ENCODE measurements at regions not wholly inside any gene's neighbourhood (a gene's known extent, or its start where the extent isn't known, plus 50 kb on each side); places are given as distances from the start of the nearest gene placed in this dataset.

DNA sequence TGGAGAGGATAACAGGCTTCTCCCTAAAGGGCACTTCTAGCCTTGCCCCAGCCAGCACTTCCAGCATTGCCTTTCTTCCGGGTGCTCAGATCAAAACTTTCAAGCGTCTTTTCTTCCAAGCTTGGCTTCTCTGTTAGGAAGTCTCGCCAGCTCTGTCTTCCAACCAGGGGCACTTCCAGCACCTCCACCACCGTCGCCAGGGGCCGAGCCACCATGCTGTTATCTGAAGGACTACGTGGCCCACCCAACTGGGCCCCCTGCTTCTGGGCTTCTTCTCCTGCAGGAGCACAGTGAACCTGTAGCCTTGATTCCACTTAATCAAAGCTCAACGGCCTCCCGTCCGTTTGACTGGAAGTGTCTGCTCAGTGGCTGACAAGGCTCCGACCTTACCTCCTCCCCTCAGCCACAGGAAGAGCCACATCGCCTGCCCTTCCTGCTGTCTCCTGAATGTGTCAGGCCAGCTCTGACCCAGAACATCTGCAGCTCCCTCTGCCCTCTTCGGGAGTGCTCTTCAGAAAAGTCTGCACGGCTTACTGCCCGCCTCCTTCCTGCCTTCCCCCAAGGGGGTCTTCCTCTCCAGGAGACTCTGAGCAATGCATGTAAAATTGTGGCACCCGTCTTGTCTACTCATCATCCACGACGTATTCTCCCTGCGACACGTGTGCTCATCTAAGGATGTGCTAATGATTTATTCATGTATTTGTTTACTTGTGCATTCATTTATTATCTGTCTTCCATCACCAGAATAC is 527.0 kb downstream of the CDH26 start:
- no peak overlapping the region for H3K27ac ChIP-seq (ENCODE audit: low read depth in 1 of 2, low read length in 1 of 2)
- DNase-seq (ENCODE audit: low read depth in 6 of 9, low spot score in 9 of 9) = no peak

DNA sequence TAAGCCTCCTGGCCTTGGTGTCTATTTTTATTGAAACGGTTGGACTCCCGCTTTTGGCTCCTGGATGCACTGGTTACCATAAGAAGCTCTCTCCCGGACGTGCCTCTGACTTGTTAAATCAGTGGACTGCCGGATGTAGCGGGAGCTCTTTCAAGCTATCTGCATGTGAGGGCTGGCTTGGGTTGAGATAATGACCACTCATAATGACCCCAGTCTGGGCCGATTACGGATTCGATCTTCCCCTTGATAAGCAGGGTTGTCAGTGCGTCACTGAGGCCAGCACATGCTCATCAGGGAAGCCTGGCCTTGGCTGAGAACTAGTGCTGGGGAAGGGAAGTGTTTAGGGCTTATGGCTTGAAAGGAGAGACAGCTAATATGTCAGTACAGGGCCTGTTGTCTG is 528.1 kb downstream of the CDH26 start:
- Histone ChIP-seq H3K9me3 (ENCODE audit: control insufficient read depth in 2 of 2, insufficient read depth in 1 of 2, low read length in 1 of 2) (no peaks in the 10 kb centered on the region), H3K36me3 (ENCODE audit: control insufficient read depth in 2 of 2, insufficient read depth in 2 of 2, low read length in 1 of 2) (no peaks in the 10 kb centered on the region), H3K4me3 (ENCODE audit: low read length in 2 of 2) (no peak overlapping the region), H3K27ac (ENCODE audit: low read depth in 1 of 2, low read length in 1 of 2) (no peak overlapping the region), H3K27me3 (ENCODE audit: control insufficient read depth in 2 of 2, insufficient read depth in 1 of 2, low read length in 1 of 2) (no peaks in the 10 kb centered on the region), H3K4me1 (ENCODE audit: control insufficient read depth in 2 of 2, insufficient read depth in 2 of 2, low read length in 2 of 2) (no peaks in the 10 kb centered on the region)
- no peak for DNase-seq (ENCODE audit: low read depth in 6 of 9, low spot score in 9 of 9)
- WGBS = 92% methylated on average over 10 of the region's 10 CpGs

More for the DNA sequence above, 527.0 kb downstream of the CDH26 start:
- Histone ChIP-seq H3K27me3 (ENCODE audit: control insufficient read depth in 2 of 2, insufficient read depth in 1 of 2, low read length in 1 of 2) (no peaks in the 10 kb centered on the region), H3K4me3 (ENCODE audit: low read length in 2 of 2) (no peak overlapping the region), H3K4me1 (ENCODE audit: control insufficient read depth in 2 of 2, insufficient read depth in 2 of 2, low read length in 2 of 2) (no peaks in the 10 kb centered on the region), H3K36me3 (ENCODE audit: control insufficient read depth in 2 of 2, insufficient read depth in 2 of 2, low read length in 1 of 2) (no peaks in the 10 kb centered on the region), H3K9me3 (ENCODE audit: control insufficient read depth in 2 of 2, insufficient read depth in 1 of 2, low read length in 1 of 2) (no peaks in the 10 kb centered on the region)
- WGBS = 66% methylated on average over 20 of the region's 20 CpGs

DNA sequence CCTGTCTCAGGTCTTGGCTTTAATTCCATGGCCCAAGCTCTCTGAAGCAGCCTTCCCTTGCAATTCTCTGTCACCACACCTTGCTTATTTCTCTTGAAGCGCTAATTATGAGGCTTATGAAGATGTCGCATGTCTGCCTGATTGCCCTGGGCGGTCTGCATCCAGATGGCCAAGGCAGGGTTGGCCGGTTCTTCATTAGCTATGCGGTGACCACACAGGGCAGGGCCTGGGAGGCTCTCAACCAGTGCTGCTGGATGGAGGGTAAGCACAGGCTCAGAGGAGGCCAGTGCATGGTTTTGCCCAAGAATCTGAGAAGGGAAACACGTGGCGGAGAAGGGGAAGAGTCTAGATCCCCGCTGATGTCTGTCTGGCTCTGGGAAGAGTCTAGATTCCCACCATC is 528.7 kb downstream of the CDH26 start:
- H3K36me3 ChIP-seq (ENCODE audit: control insufficient read depth in 2 of 2, insufficient read depth in 2 of 2, low read length in 1 of 2) = no peaks in the 10 kb centered on the region
- WGBS = 95% methylated on average over 8 of the region's 8 CpGs
- H3K4me3 ChIP-seq (ENCODE audit: low read length in 2 of 2) = no peak overlapping the region
- H3K4me1 ChIP-seq (ENCODE audit: control insufficient read depth in 2 of 2, insufficient read depth in 2 of 2, low read length in 2 of 2) = no peaks in the 10 kb centered on the region
- no peaks in the 10 kb centered on the region for H3K27me3 ChIP-seq (ENCODE audit: control insufficient read depth in 2 of 2, insufficient read depth in 1 of 2, low read length in 1 of 2)
- no peaks in the 10 kb centered on the region for H3K9me3 ChIP-seq (ENCODE audit: control insufficient read depth in 2 of 2, insufficient read depth in 1 of 2, low read length in 1 of 2)
- H3K27ac ChIP-seq (ENCODE audit: low read depth in 1 of 2, low read length in 1 of 2) = no peak overlapping the region
- no peak for DNase-seq (ENCODE audit: low read depth in 6 of 9, low spot score in 9 of 9)

DNA sequence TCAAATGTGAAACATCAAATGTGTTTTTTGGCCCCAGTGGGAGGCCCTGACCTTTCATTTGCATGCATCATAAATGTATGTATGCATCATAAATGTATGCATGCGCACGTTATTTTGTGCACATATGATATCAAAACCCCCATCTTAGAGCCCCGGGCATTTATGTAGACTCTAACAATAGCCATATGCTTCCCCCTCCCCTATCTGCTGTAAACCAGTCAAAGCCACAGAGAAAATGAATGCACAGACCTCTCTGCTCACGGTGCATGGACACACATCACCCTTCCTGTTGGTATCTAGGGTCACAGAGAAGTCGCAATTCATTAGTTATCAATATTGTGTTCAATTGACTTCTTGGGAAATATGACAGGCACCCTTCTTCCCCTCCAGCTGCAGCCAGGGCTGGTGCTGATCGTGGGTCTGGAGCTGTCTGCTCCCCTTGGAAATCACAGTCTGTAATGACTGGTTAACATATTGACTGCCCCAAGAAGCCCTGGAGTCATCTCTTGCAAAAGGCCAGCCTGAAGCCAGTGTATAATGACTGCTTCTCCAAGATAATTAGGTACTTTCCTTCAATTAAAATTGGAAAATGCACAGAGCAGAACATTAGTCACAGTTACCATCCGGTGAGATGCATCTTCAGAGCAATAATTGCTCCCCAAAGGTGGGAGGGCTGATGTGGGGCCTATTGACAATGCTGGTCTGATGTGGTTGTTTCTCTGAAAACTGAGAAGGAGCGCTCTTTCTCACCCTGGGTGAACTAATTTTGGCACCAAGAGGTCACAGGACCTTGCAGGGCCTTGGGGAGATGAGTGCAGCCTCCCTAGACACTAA is 532.2 kb downstream of the CDH26 start:
- Histone ChIP-seq H3K9me3 (ENCODE audit: control insufficient read depth in 2 of 2, insufficient read depth in 1 of 2, low read length in 1 of 2) (no peaks in the 10 kb centered on the region), H3K4me3 (ENCODE audit: low read length in 2 of 2) (no peak overlapping the region), H3K27ac (ENCODE audit: low read depth in 1 of 2, low read length in 1 of 2) (no peak overlapping the region), H3K4me1 (ENCODE audit: control insufficient read depth in 2 of 2, insufficient read depth in 2 of 2, low read length in 2 of 2) (no peaks in the 10 kb centered on the region), H3K36me3 (ENCODE audit: control insufficient read depth in 2 of 2, insufficient read depth in 2 of 2, low read length in 1 of 2) (no peaks in the 10 kb centered on the region), H3K27me3 (ENCODE audit: control insufficient read depth in 2 of 2, insufficient read depth in 1 of 2, low read length in 1 of 2) (peaks cover 0 to 2% of the 10 kb centered on the region in 2 donors)
- WGBS = 77% methylated on average over 8 of the region's 8 CpGs
- DNase-seq (ENCODE audit: low read depth in 6 of 9, low spot score in 9 of 9) = no peak

DNA sequence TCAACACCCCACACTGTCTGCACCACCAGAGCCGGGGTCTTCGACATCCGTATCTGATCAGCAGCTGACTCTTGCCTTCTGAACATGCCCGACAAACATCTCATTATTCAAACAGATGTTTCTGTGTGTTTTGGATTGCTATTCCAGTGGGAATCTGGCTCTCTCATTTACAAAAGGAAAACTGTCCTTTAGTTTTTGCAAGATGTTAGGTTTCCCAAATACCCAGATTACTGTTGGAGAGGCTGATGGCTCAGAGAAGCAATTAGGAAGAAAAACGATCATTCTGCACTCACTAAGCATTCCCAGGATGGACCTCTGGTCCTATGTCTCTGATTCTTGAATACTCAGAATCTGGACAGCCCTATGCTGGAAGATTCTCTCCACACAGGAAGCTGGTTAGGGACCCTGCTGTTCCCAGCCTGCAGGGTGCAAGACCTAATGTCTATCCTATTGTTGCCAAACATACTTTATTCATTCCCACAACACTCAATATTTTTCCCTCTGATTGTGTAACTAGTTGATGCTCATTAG is 532.9 kb downstream of the CDH26 start:
- no peaks in the 10 kb centered on the region for H3K4me1 ChIP-seq (ENCODE audit: control insufficient read depth in 2 of 2, insufficient read depth in 2 of 2, low read length in 2 of 2)
- H3K4me3 ChIP-seq (ENCODE audit: low read length in 2 of 2) = no peak overlapping the region
- no peaks in the 10 kb centered on the region for H3K9me3 ChIP-seq (ENCODE audit: control insufficient read depth in 2 of 2, insufficient read depth in 1 of 2, low read length in 1 of 2)
- no peak overlapping the region for H3K27ac ChIP-seq (ENCODE audit: low read depth in 1 of 2, low read length in 1 of 2)
- H3K36me3 ChIP-seq (ENCODE audit: control insufficient read depth in 2 of 2, insufficient read depth in 2 of 2, low read length in 1 of 2) = no peaks in the 10 kb centered on the region
- 92% methylated on average over 5 of the region's 5 CpGs for WGBS
- peaks cover 0 to 2% of the 10 kb centered on the region in 2 donors for H3K27me3 ChIP-seq (ENCODE audit: control insufficient read depth in 2 of 2, insufficient read depth in 1 of 2, low read length in 1 of 2)
- DNase-seq (ENCODE audit: low read depth in 6 of 9, low spot score in 9 of 9) = no peak

DNA sequence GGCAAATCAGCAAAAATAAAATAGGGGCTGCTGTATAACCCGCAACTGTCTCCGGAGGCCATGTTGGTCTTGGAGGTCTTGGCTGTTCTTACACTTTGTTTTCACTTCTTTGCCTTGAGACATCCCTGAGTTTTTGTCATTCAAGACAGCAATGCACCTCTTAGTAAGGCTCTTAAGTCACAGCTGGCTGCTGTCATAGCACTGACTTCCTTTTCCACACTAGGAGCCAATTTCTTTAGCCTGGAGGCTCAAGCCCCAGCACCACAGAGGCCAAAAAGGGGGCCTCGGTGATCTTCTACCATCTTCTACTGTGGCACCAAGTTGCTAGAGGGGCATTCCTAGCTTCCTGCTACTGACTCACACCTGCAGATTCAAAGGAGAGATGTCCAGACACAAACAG is 536.3 kb downstream of the CDH26 start:
- 96% methylated on average over 3 of the region's 3 CpGs for WGBS
- Histone ChIP-seq H3K27ac (ENCODE audit: low read depth in 1 of 2, low read length in 1 of 2) (no peak overlapping the region), H3K27me3 (ENCODE audit: control insufficient read depth in 2 of 2, insufficient read depth in 1 of 2, low read length in 1 of 2) (peaks cover 0 to 2% of the 10 kb centered on the region in 2 donors), H3K4me3 (ENCODE audit: low read length in 2 of 2) (no peak overlapping the region), H3K9me3 (ENCODE audit: control insufficient read depth in 2 of 2, insufficient read depth in 1 of 2, low read length in 1 of 2) (no peaks in the 10 kb centered on the region), H3K36me3 (ENCODE audit: control insufficient read depth in 2 of 2, insufficient read depth in 2 of 2, low read length in 1 of 2) (no peaks in the 10 kb centered on the region), H3K4me1 (ENCODE audit: control insufficient read depth in 2 of 2, insufficient read depth in 2 of 2, low read length in 2 of 2) (no peaks in the 10 kb centered on the region)
- DNase-seq (ENCODE audit: low read depth in 6 of 9, low spot score in 9 of 9) = no peak

DNA sequence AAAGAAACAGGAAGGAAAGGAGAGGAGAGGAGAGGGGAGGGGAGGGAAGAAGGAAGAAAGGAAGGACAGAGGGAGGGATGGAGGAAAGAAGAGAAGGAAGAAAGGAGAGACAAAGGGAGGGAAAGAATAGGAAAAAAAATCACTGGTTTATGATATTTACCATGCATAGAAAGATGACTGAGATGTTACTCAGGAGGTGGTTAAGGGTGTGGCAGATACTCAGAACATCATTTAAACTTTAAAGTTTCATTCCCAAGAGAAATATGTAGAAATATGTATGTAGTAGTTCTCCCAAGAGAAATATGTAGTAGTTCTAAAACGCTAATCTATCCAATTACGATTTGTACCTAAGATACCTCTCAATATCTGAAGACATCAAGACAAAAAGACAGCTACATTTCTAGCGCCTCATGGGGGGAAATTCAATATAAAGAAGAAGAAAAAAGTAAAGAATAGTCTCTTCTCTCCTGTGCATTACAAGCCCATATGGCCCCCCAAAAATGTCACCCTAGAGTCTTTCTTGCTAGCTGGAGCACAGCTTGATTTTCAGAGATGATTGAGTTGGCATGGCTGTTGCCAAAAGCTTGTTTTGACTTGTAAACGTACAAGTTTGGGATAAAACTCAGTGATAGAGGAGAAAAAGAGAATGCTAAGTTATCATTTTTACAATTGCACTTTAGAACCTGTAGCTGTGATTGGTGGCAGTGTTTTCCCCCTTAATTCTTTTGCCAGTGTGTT is 539.2 kb downstream of the CDH26 start:
- Histone ChIP-seq H3K4me1 (ENCODE audit: control insufficient read depth in 2 of 2, insufficient read depth in 2 of 2, low read length in 2 of 2) (no peaks in the 10 kb centered on the region), H3K27me3 (ENCODE audit: control insufficient read depth in 2 of 2, insufficient read depth in 1 of 2, low read length in 1 of 2) (no peaks in the 10 kb centered on the region), H3K27ac (ENCODE audit: low read depth in 1 of 2, low read length in 1 of 2) (no peak overlapping the region), H3K36me3 (ENCODE audit: control insufficient read depth in 2 of 2, insufficient read depth in 2 of 2, low read length in 1 of 2) (no peaks in the 10 kb centered on the region), H3K9me3 (ENCODE audit: control insufficient read depth in 2 of 2, insufficient read depth in 1 of 2, low read length in 1 of 2) (no peaks in the 10 kb centered on the region), H3K4me3 (ENCODE audit: low read length in 2 of 2) (no peak overlapping the region)
- no peak for DNase-seq (ENCODE audit: low read depth in 6 of 9, low spot score in 9 of 9)
- WGBS = 92% methylated on average over 4 of the region's 4 CpGs

DNA sequence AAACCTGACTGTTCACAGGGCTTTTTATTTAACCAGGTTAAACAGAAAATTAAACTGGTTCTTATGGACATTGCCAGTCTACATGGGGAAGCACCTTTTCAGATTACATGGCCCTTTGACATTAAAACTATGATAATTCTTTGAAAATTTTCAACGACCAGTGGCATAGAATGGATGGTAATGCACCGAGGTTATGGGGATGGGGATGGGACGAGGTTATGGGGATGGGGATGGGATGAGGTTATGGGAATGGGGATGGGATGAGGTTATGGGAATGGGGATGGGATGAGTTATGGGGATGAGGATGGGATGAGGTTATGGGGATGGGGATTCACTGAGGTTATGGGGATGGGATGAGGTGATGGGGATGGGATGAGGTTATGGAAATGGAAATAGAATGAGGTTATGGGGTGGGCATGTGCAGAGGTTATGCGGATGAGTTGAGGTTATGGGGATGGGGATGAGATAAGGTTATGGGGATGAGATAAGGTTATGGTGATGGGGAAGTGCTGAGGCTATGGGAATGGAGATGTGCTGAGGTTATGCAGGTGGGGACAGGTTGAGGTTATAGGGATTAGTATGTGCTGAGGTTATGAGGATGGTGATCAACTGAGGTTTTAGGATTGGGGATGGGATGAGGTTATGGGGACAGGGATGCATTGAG is 541.9 kb downstream of the CDH26 start:
- WGBS = 94% methylated on average over 4 of the region's 4 CpGs
- DNase-seq (ENCODE audit: low read depth in 6 of 9, low spot score in 9 of 9) = no peak

More for the DNA sequence above, 541.9 kb downstream of the CDH26 start:
- Histone ChIP-seq H3K4me3 (ENCODE audit: low read length in 2 of 2) (no peak overlapping the region), H3K36me3 (ENCODE audit: control insufficient read depth in 2 of 2, insufficient read depth in 2 of 2, low read length in 1 of 2) (no peaks in the 10 kb centered on the region), H3K9me3 (ENCODE audit: control insufficient read depth in 2 of 2, insufficient read depth in 1 of 2, low read length in 1 of 2) (no peaks in the 10 kb centered on the region), H3K27me3 (ENCODE audit: control insufficient read depth in 2 of 2, insufficient read depth in 1 of 2, low read length in 1 of 2) (no peaks in the 10 kb centered on the region), H3K27ac (ENCODE audit: low read depth in 1 of 2, low read length in 1 of 2) (no peak overlapping the region), H3K4me1 (ENCODE audit: control insufficient read depth in 2 of 2, insufficient read depth in 2 of 2, low read length in 2 of 2) (no peaks in the 10 kb centered on the region)

Data from thymus (tissue), 11 donors.